D721Med (cell line): ENCODE measurements at regions not wholly inside any gene's neighbourhood (a gene's known extent, or its start where the extent isn't known, plus 50 kb on each side); places are given as distances from the start of the nearest gene placed in this dataset.

Source experiments
- DNase-seq: peaks from one replicate; pipeline ENCODE4 v3.0.0; 2011; ENCODE audit warnings: low spot score; ENCODE audit not compliant: insufficient read length
- FAIRE-seq: peaks from 2 replicates; lab custom pipeline; 2011; peaks lifted over from hg19 to GRCh38; lab: Jason Lieb, UNC
- CTCF ChIP-seq: IDR thresholded peaks from 2 replicates; pipeline ENCODE4 v1.5.1; 2012; ENCODE audit warnings: mild to moderate bottlenecking, control low read depth; ENCODE audit not compliant: insufficient read depth; ENCODE audit errors: missing control alignments

DNA sequence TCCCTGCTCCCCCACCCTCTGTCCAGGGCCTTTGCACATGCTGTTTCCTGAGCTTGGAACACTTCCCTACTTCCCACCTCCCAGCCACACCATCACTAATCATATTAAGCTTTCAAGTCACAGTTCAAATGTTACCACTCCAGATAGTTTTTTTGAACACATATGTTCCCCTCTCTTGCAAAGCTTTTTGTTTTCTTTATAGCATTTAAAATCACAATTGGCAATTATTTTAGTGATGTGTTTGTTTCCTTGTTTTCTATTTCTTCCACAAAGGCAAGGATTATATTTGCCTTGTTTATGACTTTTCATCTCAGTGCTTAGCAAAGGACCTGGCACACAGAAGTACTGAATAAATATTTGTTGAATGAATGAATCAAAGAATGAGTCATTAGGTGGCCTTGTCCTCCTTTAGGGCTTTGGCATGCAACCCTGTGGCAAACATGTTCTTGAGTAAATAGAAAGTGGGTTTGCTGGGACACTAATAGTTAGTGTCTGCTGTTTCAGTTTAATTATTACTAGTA, 386.8 kb downstream of the FGF10 start:
- no peak for TF ChIP-seq CTCF
- FAIRE-seq = no peak
- DNase-seq = no peak

DNA sequence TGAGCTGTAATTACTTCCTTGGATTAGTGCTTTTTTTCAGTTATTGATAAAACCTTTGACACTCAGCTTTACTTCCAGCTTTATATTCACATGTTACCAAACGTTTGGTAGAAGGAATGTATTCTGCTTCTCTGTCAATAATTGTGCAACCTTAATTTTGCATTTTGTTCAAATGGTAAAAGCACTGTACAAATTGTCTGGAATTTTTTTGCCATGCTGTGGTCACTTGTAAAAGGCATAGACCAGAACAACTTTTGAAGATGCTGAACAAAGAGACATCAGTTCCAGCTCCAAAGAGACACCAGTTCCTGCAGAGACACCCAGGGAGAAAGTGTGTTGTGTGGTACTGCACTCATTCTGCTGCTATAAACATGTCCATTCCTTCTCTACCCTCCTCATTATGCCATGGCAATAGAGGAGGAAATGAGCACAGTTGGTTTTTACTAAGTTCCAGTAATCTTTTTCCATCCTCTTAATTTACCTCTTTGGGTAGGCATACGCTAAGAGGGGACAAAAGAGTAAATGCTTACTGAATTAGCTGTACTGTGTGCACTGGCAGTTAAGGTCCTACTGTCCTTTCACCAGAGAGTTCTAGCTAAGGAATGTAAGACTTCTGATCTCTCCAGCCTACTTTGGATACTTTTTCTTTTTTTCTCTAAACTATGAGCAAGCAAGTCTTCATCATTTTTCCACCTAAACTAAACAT, 387.4 kb downstream of the FGF10 start:
- no peak for TF ChIP-seq CTCF
- DNase-seq = no peak
- FAIRE-seq = no peak

DNA sequence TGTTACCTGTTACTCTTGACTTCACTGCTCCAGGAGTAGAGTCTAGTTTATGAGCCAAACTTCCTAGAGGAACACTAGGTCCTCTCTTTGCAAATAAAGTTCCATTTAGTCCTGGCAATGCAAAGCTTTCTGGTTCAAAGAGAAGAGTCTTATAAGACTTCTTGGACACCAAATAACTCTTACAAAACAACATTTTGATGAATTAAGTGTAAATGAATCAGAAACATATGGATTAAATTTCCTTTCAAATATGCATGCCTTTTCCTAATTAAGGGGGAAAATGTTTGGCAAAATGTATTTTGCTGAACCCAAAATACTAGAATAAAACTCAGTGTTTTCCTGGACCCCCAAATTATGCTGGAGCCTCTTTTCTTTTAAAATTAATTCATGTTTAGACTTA, 388.0 kb downstream of the FGF10 start:
- FAIRE-seq = no peak
- no peak for DNase-seq

DNA sequence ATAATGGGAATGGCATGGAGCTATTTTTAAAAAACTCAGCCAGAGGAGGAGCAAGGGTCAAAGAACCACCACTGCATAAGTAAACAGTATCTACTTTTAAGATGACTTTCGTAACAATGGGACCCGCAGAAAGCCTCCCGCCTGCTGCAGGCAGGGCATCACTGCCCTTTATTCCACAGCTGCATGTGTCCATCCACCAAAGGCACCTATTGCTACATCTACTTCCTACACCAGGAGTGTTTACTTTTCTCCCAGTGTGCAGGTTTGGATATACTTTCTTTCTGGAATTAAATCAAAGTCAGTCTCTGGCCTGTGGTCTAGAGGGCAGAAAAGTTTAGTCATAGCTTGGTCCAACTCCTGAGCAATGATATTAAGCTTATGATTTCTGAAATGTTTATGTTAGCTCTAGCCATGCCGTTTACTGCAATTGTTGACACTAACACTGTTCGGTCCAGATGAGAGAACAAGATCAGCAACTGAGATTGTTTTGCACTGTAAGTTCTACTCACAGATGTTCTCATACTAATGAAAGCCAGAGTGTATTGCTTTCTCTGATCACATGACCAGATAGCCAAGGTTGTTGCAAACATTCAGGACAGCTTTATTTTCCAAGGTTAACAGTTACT, 391.5 kb downstream of the FGF10 start:
- DNase-seq (no peak), FAIRE-seq (peak; percentile 11)
- TF ChIP-seq CTCF = no peak

More for the DNA sequence above, 388.0 kb downstream of the FGF10 start:
- no peak for TF ChIP-seq CTCF

GRCh38 chr5:43996221-43996620, 393.0 kb downstream of the FGF10 start:
- TF ChIP-seq CTCF = no peak
- DNase-seq (no peak), FAIRE-seq (no peak)

- no peak for TF ChIP-seq CTCF
- no peak for FAIRE-seq
These were observed 391.4 kb downstream of the NNT start for GRCh38 chr5:43994352-43994708.

More at GRCh38 chr5:43994352-43994708, 391.4 kb downstream of the NNT start:
- no peak for DNase-seq
